HEK293 (cell line): ENCODE measurements at regions not wholly inside any gene's neighbourhood (a gene's known extent, or its start where the extent isn't known, plus 50 kb on each side); places are given as distances from the start of the nearest gene placed in this dataset.

Source experiments
- CTCF ChIA-PET: fragments of 350-600 bp; formaldehyde crosslinking; extraction: SDS; loops from one replicate; lab custom pipeline; 2021; ENCODE audit warnings: antibody characterized with exemption; lab: Yijun Ruan, JAX
- POLR2A ChIA-PET: fragments of 300-600 bp; formaldehyde crosslinking; extraction: SDS; loops from one replicate; lab custom pipeline; 2020; ENCODE audit warnings: antibody characterized with exemption, inconsistent platforms; lab: Yijun Ruan, JAX
- H3K27ac ChIP-seq: fragments of 200-500 bp; sonication (Bioruptor generic); 2 replicates; pipeline ENCODE4 v1.5.1; 2014; ENCODE audit warnings: low read depth, low read length, control low read depth, inconsistent platforms; ENCODE audit errors: extremely low read depth
- H3K36me3 ChIP-seq, 2 experiments: fragments of 200-500 bp in 1 of 2; sonication (Bioruptor generic) in 1 of 2; 1 replicate in 1 of 2; 2 replicates in 1 of 2; pipeline ENCODE4 v1.5.1; 2014 to 2017; ENCODE audit warnings: inconsistent platforms in 2 of 2, low read length in 2 of 2; ENCODE audit not compliant: control insufficient read depth in 2 of 2, insufficient read depth in 1 of 2
- H3K4me1 ChIP-seq: fragments of 200-500 bp; sonication (Bioruptor generic); 2 replicates; pipeline ENCODE4 v1.5.1; 2014; ENCODE audit warnings: mild to moderate bottlenecking, low read length, inconsistent platforms; ENCODE audit not compliant: control insufficient read depth, insufficient read depth
- H3K4me3 ChIP-seq: 2 replicates; pipeline ENCODE4 v1.5.1; 2011; ENCODE audit warnings: low read depth, mild to moderate bottlenecking, control low read depth, low read length, moderate library complexity
- H3K9me3 ChIP-seq: fragments of 200-500 bp; sonication (Bioruptor generic); 2 replicates; pipeline ENCODE4 v1.5.1; 2014; ENCODE audit warnings: low read depth, low read length, inconsistent platforms; ENCODE audit not compliant: control insufficient read depth, insufficient read depth
- ATF2 ChIP-seq: fragments of 450-650 bp; formaldehyde crosslinking; IDR thresholded peaks from 2 replicates; pipeline ENCODE4 v1.5.1; 2016; ENCODE audit warnings: missing biosample characterization, missing genetic modification characterization, low read depth
- GLI2 ChIP-seq: fragments of 450-650 bp; formaldehyde crosslinking; IDR thresholded peaks from 2 replicates; pipeline ENCODE4; 2017; ENCODE audit warnings: missing biosample characterization, missing genetic modification characterization, low read depth, borderline replicate concordance
- GLIS1 ChIP-seq: fragments of 450-650 bp; formaldehyde crosslinking; IDR thresholded peaks from 2 replicates; pipeline ENCODE4 v1.5.1; 2016; ENCODE audit warnings: missing biosample characterization, missing genetic modification characterization
- GLIS2 ChIP-seq: fragments of 450-650 bp; formaldehyde crosslinking; IDR thresholded peaks from 2 replicates; pipeline ENCODE4 v1.5.1; 2016; ENCODE audit warnings: missing biosample characterization, missing genetic modification characterization
- HIC1 ChIP-seq: fragments of 450-650 bp; formaldehyde crosslinking; IDR thresholded peaks from 2 replicates; pipeline ENCODE4 v1.5.1; 2016; ENCODE audit warnings: missing biosample characterization, missing genetic modification characterization
- INSM2 ChIP-seq: fragments of 450-650 bp; formaldehyde crosslinking; IDR thresholded peaks from 2 replicates; pipeline ENCODE4 v1.5.1; 2016; ENCODE audit warnings: missing biosample characterization, missing genetic modification characterization
- KLF16 ChIP-seq: fragments of 450-650 bp; formaldehyde crosslinking; IDR thresholded peaks from 2 replicates; pipeline ENCODE4 v1.5.1; 2017; ENCODE audit warnings: missing biosample characterization, missing genetic modification characterization
- KLF7 ChIP-seq: fragments of 450-650 bp; formaldehyde crosslinking; IDR thresholded peaks from 2 replicates; pipeline ENCODE4 v1.5.1; 2016; ENCODE audit warnings: missing biosample characterization, missing genetic modification characterization, borderline replicate concordance
- MZF1 ChIP-seq: fragments of 450-650 bp; formaldehyde crosslinking; IDR thresholded peaks from 2 replicates; pipeline ENCODE4 v1.5.1; 2017; ENCODE audit warnings: missing biosample characterization, missing genetic modification characterization, borderline replicate concordance
- PATZ1 ChIP-seq: fragments of 450-650 bp; formaldehyde crosslinking; IDR thresholded peaks from 2 replicates; pipeline ENCODE4 v1.5.1; 2016; ENCODE audit warnings: missing biosample characterization, missing genetic modification characterization
- RBAK ChIP-seq: fragments of 450-650 bp; formaldehyde crosslinking; IDR thresholded peaks from 2 replicates; pipeline ENCODE4 v1.5.1; 2016; ENCODE audit warnings: missing biosample characterization, missing genetic modification characterization
- TSHZ1 ChIP-seq: fragments of 450-650 bp; formaldehyde crosslinking; IDR thresholded peaks from 2 replicates; pipeline ENCODE4 v1.5.1; 2016; ENCODE audit warnings: missing biosample characterization, missing genetic modification characterization, borderline replicate concordance
- ZBTB1 ChIP-seq: fragments of 450-650 bp; formaldehyde crosslinking; IDR thresholded peaks from 2 replicates; pipeline ENCODE4 v1.5.1; 2016; ENCODE audit warnings: missing biosample characterization, missing genetic modification characterization
- ZNF121 ChIP-seq: fragments of 450-650 bp; formaldehyde crosslinking; IDR thresholded peaks from 2 replicates; pipeline ENCODE4 v1.5.1; 2016; ENCODE audit warnings: missing biosample characterization, missing genetic modification characterization
- ZNF132 ChIP-seq: fragments of 450-650 bp; formaldehyde crosslinking; IDR thresholded peaks from 2 replicates; pipeline ENCODE4 v1.5.1; 2017; ENCODE audit warnings: missing biosample characterization, missing genetic modification characterization, borderline replicate concordance
- ZNF155 ChIP-seq: fragments of 450-650 bp; formaldehyde crosslinking; IDR thresholded peaks from 2 replicates; pipeline ENCODE4 v1.5.1; 2016; ENCODE audit warnings: missing biosample characterization, missing genetic modification characterization
- ZNF302 ChIP-seq: fragments of 450-650 bp; formaldehyde crosslinking; IDR thresholded peaks from 2 replicates; pipeline ENCODE4 v1.5.1; 2016; ENCODE audit warnings: missing biosample characterization, missing genetic modification characterization, low read depth
- ZNF341 ChIP-seq: fragments of 450-650 bp; formaldehyde crosslinking; IDR thresholded peaks from 2 replicates; pipeline ENCODE4; 2016; ENCODE audit warnings: low read depth, missing biosample characterization, missing genetic modification characterization
- ZNF404 ChIP-seq: fragments of 450-650 bp; formaldehyde crosslinking; IDR thresholded peaks from 2 replicates; pipeline ENCODE4 v1.5.1; 2017; ENCODE audit warnings: missing biosample characterization, missing genetic modification characterization
- ZNF530 ChIP-seq: fragments of 450-650 bp; formaldehyde crosslinking; IDR thresholded peaks from 2 replicates; pipeline ENCODE4 v1.5.1; 2016; ENCODE audit warnings: low read depth, missing biosample characterization, missing genetic modification characterization
- ZNF658 ChIP-seq: fragments of 450-650 bp; formaldehyde crosslinking; IDR thresholded peaks from 2 replicates; pipeline ENCODE4; 2016; ENCODE audit warnings: missing biosample characterization, missing genetic modification characterization
- ZNF76 ChIP-seq: fragments of 450-650 bp; formaldehyde crosslinking; IDR thresholded peaks from 2 replicates; pipeline ENCODE4; 2016; ENCODE audit warnings: low read depth, missing biosample characterization, missing genetic modification characterization, borderline replicate concordance

- ChIA-PET POLR2A (no interaction called here), CTCF (interaction anchor here (0.6 to 0.8 kb wide), 3 partner anchors 161 to 395 kb away, joined by 3 read pairs; no protein-coding TSS in a partner anchor)
- Histone ChIP-seq H3K9me3 (no peaks in the 10 kb centered on the region), H3K4me3 (no peak overlapping the region), H3K4me1 (no peaks in the 10 kb centered on the region), H3K27ac (no peak overlapping the region), H3K36me3 (no peaks in the 10 kb centered on the region)
- TF ChIP-seq ZNF76 (tag by site-specific recombination) (no peak), ZNF341 (tag by site-specific recombination) (no peak), HIC1 (no peak), PATZ1 (tag by site-specific recombination) (no peak), ZNF404 (tag by site-specific recombination) (no peak), ZNF658 (no peak), ZNF530 (tag by site-specific recombination) (no peak), ZNF155 (no peak)
These were observed 403.0 kb downstream of the LMO7 start for GRCh38 chr13:76038920-76039716.

- H3K27ac ChIP-seq, result no peak overlapping the region
- H3K9me3 ChIP-seq, result no peaks in the 10 kb centered on the region
- CTCF ChIA-PET, result no interaction called here
- no peaks in the 10 kb centered on the region for H3K4me1 ChIP-seq
- POLR2A ChIA-PET, result no interaction called here
- no peak overlapping the region for H3K4me3 ChIP-seq
- no peaks in the 10 kb centered on the region for H3K36me3 ChIP-seq
- TF ChIP-seq ZNF404 (tag by site-specific recombination), result no peak
- TF ChIP-seq KLF7 (tag by site-specific recombination), result no peak
- TF ChIP-seq GLIS1, result no peak
- no peak for TF ChIP-seq ZBTB1
- no peak for TF ChIP-seq RBAK (tag by site-specific recombination)
- TF ChIP-seq INSM2 (tag by site-specific recombination), result no peak
- no peak for TF ChIP-seq ATF2 (tag by site-specific recombination)
- no peak for TF ChIP-seq TSHZ1 (tag by site-specific recombination)
- TF ChIP-seq ZNF302 (tag by site-specific recombination), result no peak
- TF ChIP-seq GLIS2, result no peak
- no peak for TF ChIP-seq ZNF132 (tag by site-specific recombination)
- no peak for TF ChIP-seq ZNF121 (tag by site-specific recombination)
- TF ChIP-seq MZF1 (tag by site-specific recombination), result no peak
- no peak for TF ChIP-seq KLF16
- no peak for TF ChIP-seq GLI2 (tag by site-specific recombination)
These were observed 400.0 kb downstream of the LMO7 start for GRCh38 chr13:76036176-76036575.
